Renal cortical epithelial cell (primary cell): ENCODE measurements at regions not wholly inside any gene's neighbourhood (a gene's known extent, or its start where the extent isn't known, plus 50 kb on each side); places are given as distances from the start of the nearest gene placed in this dataset.

Source experiments
- DNase-seq: peaks from one replicate; pipeline ENCODE4 v3.0.0-alpha.2; 2011; ENCODE audit warnings: low read depth

- DNase-seq: no peak
Observed at GRCh38 chr1:229822026-229822425, 196.0 kb downstream of the URB2 start.

- DNase-seq: no peak
Observed at GRCh38 chr1:229825042-229825441, 199.0 kb downstream of the URB2 start.

- DNase-seq: no peak
Observed at GRCh38 chr1:229828461-229828860, 202.4 kb downstream of the URB2 start.

- DNase-seq: no peak
Observed at GRCh38 chr1:229832695-229833094, 206.6 kb downstream of the URB2 start.

GRCh38 chr1:229834230-229834629 lies 208.2 kb downstream of the URB2 start:
- DNase-seq: no peak

GRCh38 chr1:229835226-229835625 lies 209.2 kb downstream of the URB2 start:
- DNase-seq: no peak

- DNase-seq: no peak
Observed at GRCh38 chr1:229836324-229836723, 210.3 kb downstream of the URB2 start.

- no peak for DNase-seq
Observed at GRCh38 chr1:229838204-229838603, 212.2 kb downstream of the URB2 start.

- DNase-seq: no peak
Observed at GRCh38 chr1:229839800-229840199, 213.8 kb downstream of the URB2 start.

- DNase-seq: no peak
Observed at GRCh38 chr1:229841230-229841629, 215.2 kb downstream of the URB2 start.

GRCh38 chr1:229842302-229843255 lies 216.5 kb downstream of the URB2 start:
- DNase-seq: no peak

GRCh38 chr1:229843627-229844238 lies 217.7 kb downstream of the URB2 start:
- DNase-seq: peak; percentile 26

GRCh38 chr1:229844675-229845074 lies 218.6 kb downstream of the URB2 start:
- no peak for DNase-seq

GRCh38 chr1:229845410-229846138 lies 219.5 kb downstream of the URB2 start:
- DNase-seq: no peak

- no peak for DNase-seq
Observed at GRCh38 chr1:229846351-229846750, 220.3 kb downstream of the URB2 start.

GRCh38 chr1:229848752-229849677 lies 218.0 kb upstream of the GALNT2 start:
- DNase-seq: peak; percentile 48

GRCh38 chr1:229851511-229851910 lies 215.5 kb upstream of the GALNT2 start:
- DNase-seq: no peak

- DNase-seq: no peak
Observed at GRCh38 chr1:229853751-229854150, 213.3 kb upstream of the GALNT2 start.

GRCh38 chr1:229854620-229855019 lies 212.4 kb upstream of the GALNT2 start:
- DNase-seq: no peak

- DNase-seq: no peak
Observed at GRCh38 chr1:229856009-229856650, 210.9 kb upstream of the GALNT2 start.

GRCh38 chr1:229857585-229857984 lies 209.5 kb upstream of the GALNT2 start:
- DNase-seq: peak; percentile 26
